GM19351 (cell line): ENCODE measurements at regions not wholly inside any gene's neighbourhood (a gene's known extent, or its start where the extent isn't known, plus 50 kb on each side); places are given as distances from the start of the nearest gene placed in this dataset.
A peak's percentile ranks its signal among the peaks of the same experiment; 100 is the strongest.

ENCODE experiments used
- ATAC-seq: cut with Tn5 transposase; IDR thresholded peaks from one replicate; pipeline ENCODE4 v1.9.1; 2021; ENCODE audit warnings: mild to moderate bottlenecking, moderate library complexity; ENCODE audit not compliant: unreplicated experiment

GRCh38 chr9:107759009-107759822, 269.6 kb upstream of the KLF4 start:
- peak; percentile 47 for ATAC-seq

GRCh38 chr9:107756091-107756490, 266.5 kb upstream of the KLF4 start:
- no peak for ATAC-seq

GRCh38 chr9:107755246-107755645, 265.7 kb upstream of the KLF4 start:
- ATAC-seq: no peak

- peak; percentile 82 for ATAC-seq
These were observed 262.1 kb upstream of the KLF4 start for GRCh38 chr9:107751567-107752210.

GRCh38 chr9:107750741-107751566, 261.4 kb upstream of the KLF4 start:
- ATAC-seq: no peak

GRCh38 chr9:107749787-107750444, 260.3 kb upstream of the KLF4 start:
- ATAC-seq: no peak

- peak; percentile 63 for ATAC-seq
These were observed 255.3 kb upstream of the KLF4 start for GRCh38 chr9:107744873-107745272.

- ATAC-seq: no peak
These were observed 253.2 kb upstream of the KLF4 start for GRCh38 chr9:107742531-107743309.

- no peak for ATAC-seq
These were observed 250.8 kb upstream of the KLF4 start for GRCh38 chr9:107740088-107740980.

GRCh38 chr9:107739601-107740082, 250.1 kb upstream of the KLF4 start:
- ATAC-seq: no peak

GRCh38 chr9:107738789-107739188, 249.2 kb upstream of the KLF4 start:
- ATAC-seq: no peak

- no peak for ATAC-seq
These were observed 248.6 kb upstream of the KLF4 start for GRCh38 chr9:107737987-107738743.

GRCh38 chr9:107737610-107737986, 248.0 kb upstream of the KLF4 start:
- ATAC-seq: no peak

GRCh38 chr9:107735821-107736220, 246.3 kb upstream of the KLF4 start:
- no peak for ATAC-seq

- ATAC-seq: no peak
These were observed 244.9 kb upstream of the KLF4 start for GRCh38 chr9:107734256-107735013.

- no peak for ATAC-seq
These were observed 243.9 kb upstream of the KLF4 start for GRCh38 chr9:107733523-107733894.

- ATAC-seq: no peak
These were observed 243.4 kb upstream of the KLF4 start for GRCh38 chr9:107732781-107733522.
